ENCODE measurements at regions not wholly inside any gene's neighbourhood (a gene's known extent, or its start where the extent isn't known, plus 50 kb on each side); places are given as distances from the start of the nearest gene placed in this dataset.
"Not testable (repeated sequence)": the region's sequence is repeated elsewhere in the genome, so short reads cannot be mapped to it uniquely, and the experiment has no call there.

- Mint-ChIP-seq H3K9me3 (peaks cover 11% of the 10 kb centered on the region), H3K27ac (no peak overlapping the region), H3K27me3 (no peaks in the 10 kb centered on the region), H3K4me1 (no peaks in the 10 kb centered on the region), H3K36me3 (no peaks in the 10 kb centered on the region), H3K4me3 (no peak overlapping the region)
These were observed 1056.0 kb downstream of the STIM2 start for GRCh38 chr4:27916452-27917184.

DNA sequence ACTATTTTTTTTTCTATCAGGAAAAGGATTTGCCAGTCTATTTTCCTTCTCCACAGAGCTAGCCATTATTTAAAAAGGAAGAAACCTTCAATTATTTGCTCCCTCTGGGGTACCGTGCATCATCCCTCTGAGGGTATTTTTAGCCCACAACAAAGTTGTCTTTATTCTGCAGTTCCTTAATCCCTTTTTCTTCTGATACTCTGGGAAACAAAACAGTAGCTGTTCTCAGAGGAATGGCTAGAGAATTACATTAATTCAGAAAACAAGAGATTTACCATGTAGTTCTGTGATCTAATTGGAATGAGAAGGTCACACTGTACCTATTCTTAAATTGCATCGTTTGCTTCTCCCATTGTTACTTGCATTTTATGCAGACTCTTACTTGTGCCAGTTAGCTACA is 1056.7 kb downstream of the STIM2 start:
- Mint-ChIP-seq H3K4me1 (no peaks in the 10 kb centered on the region), H3K27ac (no peak overlapping the region), H3K36me3 (no peaks in the 10 kb centered on the region), H3K27me3 (no peaks in the 10 kb centered on the region), H3K9me3 (peaks cover 11% of the 10 kb centered on the region), H3K4me3 (no peak overlapping the region)

DNA sequence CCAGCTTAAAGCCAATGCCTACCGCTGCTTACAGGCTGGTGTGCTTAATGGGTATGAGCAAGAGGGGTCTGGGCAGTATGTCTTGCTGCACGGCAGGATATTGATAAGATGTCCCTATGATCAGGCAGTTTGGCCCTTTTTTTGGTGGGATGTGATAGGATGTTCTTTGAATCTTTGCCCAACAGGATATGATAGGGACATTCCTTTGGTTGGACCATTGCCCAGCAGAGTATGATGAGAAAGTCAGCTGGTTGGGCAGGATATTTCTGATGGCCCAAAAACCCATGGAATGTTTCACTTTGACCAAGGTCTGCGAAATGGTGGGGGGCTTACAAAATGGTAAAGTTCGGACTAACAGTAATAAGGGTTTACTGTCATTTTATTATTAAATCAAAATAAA is 1060.6 kb downstream of the STIM2 start:
- Mint-ChIP-seq H3K4me3 (no peak overlapping the region), H3K27ac (no peak overlapping the region), H3K9me3 (peaks cover 17% of the 10 kb centered on the region), H3K4me1 (no peaks in the 10 kb centered on the region), H3K27me3 (no peaks in the 10 kb centered on the region), H3K36me3 (no peaks in the 10 kb centered on the region)

GRCh38 chr4:27928761-27929540 is 1068.3 kb downstream of the STIM2 start:
- Mint-ChIP-seq H3K4me1 (no peaks in the 10 kb centered on the region), H3K27ac (no peak overlapping the region), H3K27me3 (no peaks in the 10 kb centered on the region), H3K4me3 (no peak overlapping the region), H3K36me3 (no peaks in the 10 kb centered on the region), H3K9me3 (peaks cover 8% of the 10 kb centered on the region)

- no peak overlapping the region for H3K27ac Mint-ChIP-seq
- no peaks in the 10 kb centered on the region for H3K27me3 Mint-ChIP-seq
- no peaks in the 10 kb centered on the region for H3K36me3 Mint-ChIP-seq
These were observed 1069.7 kb downstream of the STIM2 start for GRCh38 chr4:27930291-27930690.

DNA sequence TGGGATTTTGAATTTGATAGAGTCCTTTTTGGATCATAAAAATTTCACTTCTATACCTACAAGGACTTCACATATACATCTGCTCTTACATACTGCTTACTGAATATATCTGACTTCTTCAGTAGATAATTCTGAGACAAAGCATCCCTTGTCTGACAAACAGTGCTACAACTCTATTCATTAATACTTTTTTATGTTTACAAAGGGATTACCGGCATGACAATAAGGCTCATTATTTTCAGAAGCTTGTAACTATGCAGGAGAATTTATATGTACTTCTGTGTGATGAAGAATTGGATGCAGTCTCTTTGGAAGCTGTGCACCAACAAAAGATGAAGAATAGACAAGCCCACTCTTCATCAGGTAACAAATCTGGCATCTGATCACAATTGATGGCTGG is 1070.3 kb downstream of the STIM2 start:
- Mint-ChIP-seq H3K27me3 (no peaks in the 10 kb centered on the region), H3K4me3 (no peak overlapping the region), H3K4me1 (no peaks in the 10 kb centered on the region), H3K36me3 (no peaks in the 10 kb centered on the region), H3K9me3 (peaks cover 8% of the 10 kb centered on the region), H3K27ac (no peak overlapping the region)

More at GRCh38 chr4:27930291-27930690, 1069.7 kb downstream of the STIM2 start:
- Mint-ChIP-seq H3K9me3 (peaks cover 8% of the 10 kb centered on the region), H3K4me3 (no peak overlapping the region), H3K4me1 (no peaks in the 10 kb centered on the region)

DNA sequence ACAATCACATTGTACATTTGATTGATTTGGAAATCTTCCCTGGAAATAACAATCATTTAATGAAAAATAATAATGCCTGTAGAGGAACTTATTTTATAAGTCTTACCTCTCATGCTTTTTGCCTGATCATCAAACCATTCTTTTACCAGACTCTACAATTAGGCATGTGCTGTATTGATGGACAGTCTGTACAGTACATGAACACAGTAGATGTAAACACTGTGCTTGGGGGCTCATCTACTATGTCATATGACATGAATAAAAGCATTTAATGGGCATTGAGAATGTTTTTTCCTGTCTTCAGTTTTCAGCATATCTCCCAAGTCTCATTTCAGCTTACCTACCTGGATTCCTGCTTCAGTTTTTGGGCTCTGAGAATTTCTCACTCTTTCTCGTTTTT is 1070.9 kb downstream of the STIM2 start:
- no peak overlapping the region for H3K27ac Mint-ChIP-seq
- no peaks in the 10 kb centered on the region for H3K27me3 Mint-ChIP-seq
- H3K4me3 Mint-ChIP-seq: no peak overlapping the region
- peaks cover 7% of the 10 kb centered on the region for H3K9me3 Mint-ChIP-seq
- no peaks in the 10 kb centered on the region for H3K36me3 Mint-ChIP-seq
- no peaks in the 10 kb centered on the region for H3K4me1 Mint-ChIP-seq

GRCh38 chr4:27934871-27935270 is 1074.2 kb downstream of the STIM2 start:
- Mint-ChIP-seq H3K9me3 (no peaks in the 10 kb centered on the region), H3K27ac (no peak overlapping the region), H3K27me3 (no peaks in the 10 kb centered on the region), H3K36me3 (no peaks in the 10 kb centered on the region), H3K4me3 (no peak overlapping the region), H3K4me1 (no peaks in the 10 kb centered on the region)

DNA sequence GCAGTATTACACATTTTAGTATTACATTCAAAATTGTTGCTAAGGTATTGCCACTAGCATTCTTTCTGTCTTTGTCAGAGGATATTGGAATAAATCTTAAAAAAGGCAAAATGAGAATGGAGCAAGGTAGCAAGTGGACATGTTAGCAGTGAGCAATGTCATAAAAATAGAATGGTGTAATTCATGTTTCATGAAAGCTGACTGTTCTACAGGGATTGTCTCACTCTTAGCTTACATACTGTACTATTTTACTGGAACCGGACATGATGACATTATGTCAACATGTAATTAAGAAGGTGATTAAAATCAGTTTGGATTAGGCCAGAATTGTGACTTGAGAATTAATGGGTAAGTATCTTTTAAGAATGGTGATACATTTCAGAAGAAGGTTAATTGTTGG is 1086.2 kb downstream of the STIM2 start:
- H3K27me3 Mint-ChIP-seq: no peaks in the 10 kb centered on the region
- H3K4me1 Mint-ChIP-seq: no peaks in the 10 kb centered on the region
- no peaks in the 10 kb centered on the region for H3K36me3 Mint-ChIP-seq
- no peak overlapping the region for H3K27ac Mint-ChIP-seq
- no peak overlapping the region for H3K4me3 Mint-ChIP-seq
- H3K9me3 Mint-ChIP-seq: no peaks in the 10 kb centered on the region

GRCh38 chr4:27947302-27947701 is 1086.7 kb downstream of the STIM2 start:
- no peaks in the 10 kb centered on the region for H3K4me1 Mint-ChIP-seq
- H3K36me3 Mint-ChIP-seq: no peaks in the 10 kb centered on the region
- no peak overlapping the region for H3K4me3 Mint-ChIP-seq
- H3K9me3 Mint-ChIP-seq: no peaks in the 10 kb centered on the region
- no peak overlapping the region for H3K27ac Mint-ChIP-seq
- H3K27me3 Mint-ChIP-seq: no peaks in the 10 kb centered on the region

GRCh38 chr4:27964095-27964494 is 1103.5 kb downstream of the STIM2 start:
- Mint-ChIP-seq H3K4me1 (no peaks in the 10 kb centered on the region), H3K27me3 (no peaks in the 10 kb centered on the region), H3K4me3 (no peak overlapping the region), H3K36me3 (no peaks in the 10 kb centered on the region), H3K9me3 (peaks cover 16% of the 10 kb centered on the region), H3K27ac (no peak overlapping the region)

DNA sequence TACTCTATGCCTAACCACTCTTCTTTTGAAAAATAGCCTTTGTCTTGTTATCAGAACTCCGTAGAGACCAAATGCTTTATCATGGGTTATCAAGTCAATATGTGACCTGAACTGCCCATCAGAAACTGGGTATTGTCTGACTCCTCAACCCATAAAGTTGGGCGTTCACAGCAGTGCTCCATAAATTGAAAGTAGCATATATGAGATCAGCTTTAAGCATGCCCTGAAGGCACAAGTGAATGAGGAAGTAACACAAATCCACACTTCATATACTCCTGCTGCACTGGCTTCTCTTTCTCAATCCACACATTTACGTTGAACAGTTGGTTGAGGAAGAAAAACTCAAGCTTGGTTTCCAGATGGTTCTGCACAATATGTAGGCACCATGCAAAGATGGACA is 1106.0 kb downstream of the STIM2 start:
- Mint-ChIP-seq H3K4me3 (no peak overlapping the region), H3K4me1 (no peaks in the 10 kb centered on the region), H3K27ac (no peak overlapping the region), H3K36me3 (no peaks in the 10 kb centered on the region), H3K9me3 (no peaks in the 10 kb centered on the region), H3K27me3 (no peaks in the 10 kb centered on the region)

GRCh38 chr4:27973056-27973455 is 1112.4 kb downstream of the STIM2 start:
- Mint-ChIP-seq H3K27me3 (no peaks in the 10 kb centered on the region), H3K36me3 (no peaks in the 10 kb centered on the region), H3K4me1 (no peaks in the 10 kb centered on the region), H3K27ac (no peak overlapping the region), H3K9me3 (no peaks in the 10 kb centered on the region), H3K4me3 (no peak overlapping the region)

DNA sequence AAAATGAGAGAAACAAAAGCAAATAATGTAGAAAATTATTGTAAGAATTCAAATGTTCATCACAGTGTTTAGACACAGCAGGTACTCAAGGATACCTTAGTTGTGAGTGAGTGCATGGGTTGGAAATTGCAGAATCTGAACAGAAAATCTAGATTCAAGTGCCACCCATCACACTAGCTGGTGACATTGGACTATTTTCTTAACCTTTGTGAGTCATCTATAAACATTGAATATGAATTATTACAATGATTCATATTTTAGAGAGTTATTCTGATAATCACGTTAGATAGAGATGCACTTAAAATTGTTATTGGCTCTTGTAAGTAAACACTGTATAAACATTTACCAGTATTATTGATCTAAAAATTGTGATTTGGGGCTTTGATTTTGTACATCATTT is 1113.1 kb downstream of the STIM2 start:
- Mint-ChIP-seq H3K4me3 (no peak overlapping the region), H3K36me3 (no peaks in the 10 kb centered on the region), H3K4me1 (no peaks in the 10 kb centered on the region), H3K27me3 (no peaks in the 10 kb centered on the region), H3K9me3 (no peaks in the 10 kb centered on the region), H3K27ac (no peak overlapping the region)

DNA sequence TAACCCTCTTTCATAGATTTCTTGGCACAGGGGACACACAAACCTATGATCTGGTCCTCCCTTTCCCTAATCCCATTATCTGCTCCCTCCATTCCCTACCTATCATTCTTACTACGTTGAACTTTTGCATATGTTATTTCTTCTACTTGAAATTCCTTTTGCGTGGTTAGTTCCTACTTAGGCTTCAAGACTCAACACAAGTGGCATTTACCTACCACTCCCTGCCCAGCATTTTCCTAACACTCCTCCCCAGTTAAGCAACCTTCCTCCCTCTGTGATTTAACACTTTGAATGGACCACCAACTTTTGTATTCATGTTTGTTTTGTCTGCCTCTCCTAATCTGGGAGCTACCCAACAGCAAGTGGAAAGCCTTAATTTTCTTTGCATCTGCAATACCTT is 1113.7 kb downstream of the STIM2 start:
- Mint-ChIP-seq H3K36me3 (no peaks in the 10 kb centered on the region), H3K4me1 (no peaks in the 10 kb centered on the region), H3K4me3 (no peak overlapping the region), H3K27me3 (no peaks in the 10 kb centered on the region), H3K9me3 (peaks cover 5% of the 10 kb centered on the region), H3K27ac (no peak overlapping the region)

DNA sequence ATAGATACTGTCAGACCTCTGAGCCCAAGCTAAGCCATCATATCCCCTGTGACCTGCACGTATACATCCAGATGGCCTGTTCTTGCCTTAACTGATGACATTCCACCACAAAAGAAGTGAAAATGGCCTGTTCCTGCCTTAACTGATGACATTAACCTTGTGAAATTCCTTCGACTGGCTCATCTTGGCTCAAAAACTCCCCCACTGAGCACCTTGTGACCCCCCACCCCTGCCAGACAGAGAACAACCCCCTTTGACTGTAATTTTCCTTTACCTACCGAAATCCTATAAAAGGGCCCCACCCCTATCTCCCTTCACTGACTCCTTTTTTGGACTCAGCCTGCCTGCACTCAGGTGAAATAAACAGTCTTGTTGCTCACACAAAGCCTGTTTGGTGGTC is 1114.2 kb downstream of the STIM2 start:
- H3K9me3 Mint-ChIP-seq, H3K4me1 Mint-ChIP-seq, H3K4me3 Mint-ChIP-seq, H3K27me3 Mint-ChIP-seq, H3K36me3 Mint-ChIP-seq, H3K27ac Mint-ChIP-seq: not testable (repeated sequence)

Measured in activated naive CD4-positive, alpha-beta T cell treated with anti-CD3 and anti-CD28 coated beads, Interleukin-2, amount 50 U/mL, for 24 hours (primary cell).